ENCODE measurements at regions not wholly inside any gene's neighbourhood (a gene's known extent, or its start where the extent isn't known, plus 50 kb on each side); places are given as distances from the start of the nearest gene placed in this dataset.
"Not testable (repeated sequence)": the region's sequence is repeated elsewhere in the genome, so short reads cannot be mapped to it uniquely, and the experiment has no call there.

GRCh38 chr10:121378251-121378801 lies 219.9 kb downstream of the FGFR2 start:
- no peak for TF ChIP-seq POLR2A (IDR thresholded peaks at IDR 0.05)
- TF ChIP-seq EP300 (IDR thresholded peaks at IDR 0.05) = no peak
- TF ChIP-seq POLR2AphosphoS5 (IDR thresholded peaks at IDR 0.05) = no peak
- no peak for TF ChIP-seq CTCF (IDR thresholded peaks at IDR 0.05)
- Histone ChIP-seq H3K9me3 (no peaks in the 10 kb centered on the region), H3K27ac (no peak overlapping the region), H3K4me3 (no peak overlapping the region), H3K27me3 (no peaks in the 10 kb centered on the region), H3K36me3 (no peaks in the 10 kb centered on the region), H3K4me1 (no peaks in the 10 kb centered on the region)
- WGBS, 2 donors (ENCODE audit: low coverage in 1 of 2) = 40 to 72% methylated on average over 1 to 6 of the region's 6 CpGs
- ATAC-seq = no peak

- H3K4me1 ChIP-seq = no peaks in the 10 kb centered on the region
- 81% methylated on average over 3 of the region's 3 CpGs; no CpG with 5 or more reads in 1 of the 2 donors for WGBS, 2 donors (ENCODE audit: low coverage in 1 of 2)
- no peak for ATAC-seq
Measured at GRCh38 chr10:121379013-121379412, 219.2 kb downstream of the FGFR2 start.

GRCh38 chr10:121380211-121380610 lies 218.0 kb downstream of the FGFR2 start:
- Histone ChIP-seq H3K27me3 (no peaks in the 10 kb centered on the region), H3K27ac (no peak overlapping the region), H3K9me3 (no peaks in the 10 kb centered on the region), H3K36me3 (no peaks in the 10 kb centered on the region), H3K4me3 (no peak overlapping the region), H3K4me1 (no peaks in the 10 kb centered on the region)
- no peak for TF ChIP-seq CTCF (IDR thresholded peaks at IDR 0.05)
- no peak for TF ChIP-seq POLR2AphosphoS5 (IDR thresholded peaks at IDR 0.05)
- no peak for TF ChIP-seq POLR2A (IDR thresholded peaks at IDR 0.05)
- no peak for TF ChIP-seq EP300 (IDR thresholded peaks at IDR 0.05)
- 81 to 82% methylated on average over 3 of the region's 3 CpGs for WGBS, 2 donors (ENCODE audit: low coverage in 1 of 2)
- ATAC-seq = no peak

More at GRCh38 chr10:121379013-121379412, 219.2 kb downstream of the FGFR2 start:
- Histone ChIP-seq H3K4me3 (no peak overlapping the region), H3K9me3 (no peaks in the 10 kb centered on the region), H3K27me3 (no peaks in the 10 kb centered on the region), H3K36me3 (no peaks in the 10 kb centered on the region), H3K27ac (no peak overlapping the region)
- TF ChIP-seq POLR2A (IDR thresholded peaks at IDR 0.05) (no peak), EP300 (IDR thresholded peaks at IDR 0.05) (no peak), POLR2AphosphoS5 (IDR thresholded peaks at IDR 0.05) (no peak), CTCF (IDR thresholded peaks at IDR 0.05) (no peak)

- WGBS, 2 donors (ENCODE audit: low coverage in 1 of 2) = 85 to 94% methylated on average over 2 to 4 of the region's 33 CpGs
- not testable (repeated sequence) for H3K36me3 ChIP-seq, H3K4me3 ChIP-seq, ATAC-seq, H3K27ac ChIP-seq, H3K27me3 ChIP-seq, H3K4me1 ChIP-seq, H3K9me3 ChIP-seq
Measured at GRCh38 chr10:121382029-121382520, 216.2 kb downstream of the FGFR2 start.

- H3K27ac ChIP-seq = no peak overlapping the region
- H3K9me3 ChIP-seq = no peaks in the 10 kb centered on the region
- ATAC-seq = no peak
- TF ChIP-seq POLR2A (IDR thresholded peaks at IDR 0.05) (no peak), EP300 (IDR thresholded peaks at IDR 0.05) (no peak), CTCF (IDR thresholded peaks at IDR 0.05) (no peak)
- WGBS, 2 donors (ENCODE audit: low coverage in 1 of 2) = 63 to 71% methylated on average over 1 of the region's 1 CpG
- H3K4me1 ChIP-seq = no peaks in the 10 kb centered on the region
- no peaks in the 10 kb centered on the region for H3K27me3 ChIP-seq
- H3K36me3 ChIP-seq = no peaks in the 10 kb centered on the region
- H3K4me3 ChIP-seq = no peak overlapping the region
Measured at GRCh38 chr10:121385136-121385535, 213.1 kb downstream of the FGFR2 start.

Data from gastroesophageal sphincter (tissue), 4 donors.